ENCODE measurements at regions not wholly inside any gene's neighbourhood (a gene's known extent, or its start where the extent isn't known, plus 50 kb on each side); places are given as distances from the start of the nearest gene placed in this dataset.

GRCh38 chr5:179408611-179409010 is 63.4 kb upstream of the ADAMTS2 start:
- intact Hi-C loops (cut with DNase I; ENCODE audit: low total_unique reads): no loop called here
- WGBS, 2 donors: 71 to 74% methylated on average over 19 of the region's 19 CpGs
- peak in 1 of 2 donors; percentile 69 for DNase-seq (ENCODE audit: low spot score in 2 of 2)
- no peak overlapping the region for H3K4me3 ChIP-seq (ENCODE audit: low read depth, poor library complexity, severe bottlenecking)
- TF ChIP-seq POLR2A (IDR thresholded peaks at IDR 0.05): no peak
- TF ChIP-seq, protein P1, sequence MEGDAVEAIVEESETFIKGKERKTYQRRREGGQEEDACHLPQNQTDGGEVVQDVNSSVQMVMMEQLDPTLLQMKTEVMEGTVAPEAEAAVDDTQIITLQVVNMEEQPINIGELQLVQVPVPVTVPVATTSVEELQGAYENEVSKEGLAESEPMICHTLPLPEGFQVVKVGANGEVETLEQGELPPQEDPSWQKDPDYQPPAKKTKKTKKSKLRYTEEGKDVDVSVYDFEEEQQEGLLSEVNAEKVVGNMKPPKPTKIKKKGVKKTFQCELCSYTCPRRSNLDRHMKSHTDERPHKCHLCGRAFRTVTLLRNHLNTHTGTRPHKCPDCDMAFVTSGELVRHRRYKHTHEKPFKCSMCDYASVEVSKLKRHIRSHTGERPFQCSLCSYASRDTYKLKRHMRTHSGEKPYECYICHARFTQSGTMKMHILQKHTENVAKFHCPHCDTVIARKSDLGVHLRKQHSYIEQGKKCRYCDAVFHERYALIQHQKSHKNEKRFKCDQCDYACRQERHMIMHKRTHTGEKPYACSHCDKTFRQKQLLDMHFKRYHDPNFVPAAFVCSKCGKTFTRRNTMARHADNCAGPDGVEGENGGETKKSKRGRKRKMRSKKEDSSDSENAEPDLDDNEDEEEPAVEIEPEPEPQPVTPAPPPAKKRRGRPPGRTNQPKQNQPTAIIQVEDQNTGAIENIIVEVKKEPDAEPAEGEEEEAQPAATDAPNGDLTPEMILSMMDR (IDR thresholded peaks at IDR 0.05): no peak

DNA sequence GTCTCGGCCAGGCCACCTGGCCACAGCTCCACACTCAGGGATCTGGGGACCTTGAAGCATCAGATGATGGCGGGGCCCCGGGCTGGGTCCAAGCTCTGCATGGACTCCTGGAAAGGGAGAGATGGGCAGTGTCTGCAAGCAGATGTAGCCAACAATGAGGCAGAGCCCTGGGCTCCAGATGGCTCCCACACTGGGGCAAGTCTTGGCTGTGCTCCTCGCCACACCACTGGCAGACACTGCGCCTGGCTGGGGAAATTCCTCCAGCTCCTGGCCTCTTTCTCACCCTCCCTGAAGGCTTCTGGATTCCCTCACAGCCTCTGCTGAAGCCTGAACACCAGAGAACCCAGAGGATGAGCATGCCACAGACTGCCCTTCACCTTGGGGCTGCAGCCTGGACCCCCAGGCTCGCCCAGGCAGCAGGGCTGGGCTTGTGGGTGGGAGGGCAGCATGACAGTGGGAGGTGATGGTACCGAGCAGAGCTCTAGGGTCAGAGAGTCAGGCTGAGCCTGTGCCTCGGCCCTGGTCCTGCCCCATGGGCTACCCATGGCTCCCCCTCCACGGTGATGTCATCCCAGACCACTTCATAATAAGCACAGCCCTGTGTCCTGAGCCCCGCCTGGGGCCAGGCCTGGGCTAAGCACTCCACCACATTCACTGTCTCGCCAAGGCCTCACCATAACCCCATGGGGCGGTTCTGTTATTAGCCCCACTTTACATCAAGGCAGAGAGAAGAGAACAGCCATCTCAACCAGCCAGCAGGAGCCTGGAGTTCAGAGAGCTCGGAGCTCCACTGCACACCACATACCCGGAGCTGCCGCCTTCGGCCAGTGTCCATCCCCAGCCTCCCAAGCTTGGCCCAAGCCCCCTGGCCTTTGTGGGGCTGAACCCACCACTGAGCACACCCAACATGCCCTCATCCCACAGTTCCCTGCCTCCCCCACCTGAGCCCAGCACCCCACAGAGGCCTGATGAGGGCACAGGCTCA is 62.2 kb upstream of the ADAMTS2 start:
- DNase-seq (ENCODE audit: low spot score in 2 of 2): peak in 1 of 2 donors; percentile 83
- 75 to 80% methylated on average over 13 to 15 of the region's 16 CpGs for WGBS, 2 donors
- TF ChIP-seq POLR2A (IDR thresholded peaks at IDR 0.05): no peak
- TF ChIP-seq, protein P1 (IDR thresholded peaks at IDR 0.05): no peak
- intact Hi-C loops (cut with DNase I; ENCODE audit: low total_unique reads): no loop called here
- no peak overlapping the region for H3K4me3 ChIP-seq (ENCODE audit: low read depth, poor library complexity, severe bottlenecking)

DNA sequence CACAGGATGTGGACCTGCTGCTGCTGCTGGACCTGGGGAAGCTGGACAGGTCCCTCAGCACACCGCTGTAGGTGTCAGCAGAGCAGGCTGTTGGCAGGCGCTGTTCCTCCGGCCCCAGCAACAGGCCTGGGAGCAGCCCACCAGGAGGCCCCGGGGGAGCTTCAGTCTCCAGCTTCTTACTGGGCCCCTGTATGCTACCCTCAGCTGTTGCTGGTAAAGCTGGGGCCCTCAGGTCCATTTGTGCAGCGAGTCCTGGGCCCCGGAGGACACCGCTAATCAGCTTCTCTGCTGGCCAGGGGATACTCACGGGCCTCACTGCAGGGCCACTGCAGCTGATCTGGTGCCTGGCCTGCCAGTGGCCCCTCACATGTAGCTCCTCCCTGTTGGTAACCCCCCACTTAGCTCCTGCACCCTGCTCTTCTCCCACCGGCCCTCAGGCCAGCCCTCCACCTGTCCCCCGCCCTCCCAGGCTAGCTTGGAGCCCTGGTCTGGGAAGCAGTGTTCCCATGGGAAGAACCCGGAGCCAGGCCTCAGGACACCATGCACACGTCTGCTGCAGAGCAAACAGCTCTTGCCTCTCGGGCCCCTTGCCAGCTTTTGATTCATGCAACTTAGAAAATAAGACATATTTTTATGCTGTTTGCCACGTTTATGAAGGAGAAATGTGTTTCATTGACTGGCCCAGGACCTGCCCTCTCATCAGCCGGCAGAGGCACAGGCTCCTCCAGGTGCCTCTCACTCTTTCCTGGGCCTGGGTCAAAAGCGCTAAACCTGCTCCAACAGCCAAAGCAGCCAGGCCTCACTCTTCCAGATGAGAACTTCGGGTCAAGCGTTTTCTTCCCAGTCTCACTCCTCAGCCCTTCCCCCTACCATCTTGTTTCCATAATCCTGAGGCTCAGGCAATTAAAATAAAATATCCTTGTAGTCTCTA is 61.0 kb upstream of the ADAMTS2 start:
- no peak overlapping the region for H3K4me3 ChIP-seq (ENCODE audit: low read depth, poor library complexity, severe bottlenecking)
- TF ChIP-seq, protein P1 (IDR thresholded peaks at IDR 0.05): no peak
- TF ChIP-seq POLR2A (IDR thresholded peaks at IDR 0.05): no peak
- WGBS, 2 donors: 63 to 68% methylated on average over 15 to 17 of the region's 18 CpGs
- intact Hi-C loops (cut with DNase I; ENCODE audit: low total_unique reads): no loop called here
- peak in 1 of 2 donors; percentile 85 for DNase-seq (ENCODE audit: low spot score in 2 of 2)

GRCh38 chr5:179405426-179406030 is 60.3 kb upstream of the ADAMTS2 start:
- WGBS, 2 donors: 86 to 89% methylated on average over 15 to 16 of the region's 16 CpGs
- intact Hi-C loops (cut with DNase I; ENCODE audit: low total_unique reads): no loop called here
- TF ChIP-seq, protein P1 (IDR thresholded peaks at IDR 0.05): no peak
- TF ChIP-seq POLR2A (IDR thresholded peaks at IDR 0.05): no peak
- H3K4me3 ChIP-seq (ENCODE audit: low read depth, poor library complexity, severe bottlenecking): no peak overlapping the region
- DNase-seq (ENCODE audit: low spot score in 2 of 2): peak in 1 of 2 donors; percentile 79

- H3K4me3 ChIP-seq (ENCODE audit: low read depth, poor library complexity, severe bottlenecking): no peak overlapping the region
- WGBS, 2 donors: 69 to 81% methylated on average over 2 of the region's 2 CpGs
- intact Hi-C loops (cut with DNase I; ENCODE audit: low total_unique reads): no loop called here
- no peak for TF ChIP-seq POLR2A (IDR thresholded peaks at IDR 0.05)
- TF ChIP-seq, protein P1 (IDR thresholded peaks at IDR 0.05): no peak
- DNase-seq (ENCODE audit: low spot score in 2 of 2): peak in 1 of 2 donors; percentile 36
Measured at GRCh38 chr5:179405054-179405416, 59.8 kb upstream of the ADAMTS2 start.

All from lower leg skin (tissue), 4 donors.